HFFc6 (cell line): ENCODE measurements at regions not wholly inside any gene's neighbourhood (a gene's known extent, or its start where the extent isn't known, plus 50 kb on each side); places are given as distances from the start of the nearest gene placed in this dataset.

ENCODE experiments used
- DNase-seq: peaks from one replicate; pipeline ENCODE4 v3.0.0-alpha.2; 2018
- H3K27ac Mint-ChIP-seq: 2 replicates; pipeline ENCODE4 v1.8.0; 2020; ENCODE audit warnings: mild to moderate bottlenecking, mixed read lengths
- H3K27me3 Mint-ChIP-seq: 2 replicates; pipeline ENCODE4 v1.8.0; 2021; ENCODE audit warnings: mild to moderate bottlenecking, moderate library complexity, mixed read lengths; ENCODE audit not compliant: insufficient read depth
- H3K36me3 Mint-ChIP-seq: 2 replicates; pipeline ENCODE4 v1.8.0; 2021; ENCODE audit warnings: low read depth, mixed read lengths
- H3K4me1 Mint-ChIP-seq: 2 replicates; pipeline ENCODE4 v1.8.0; 2020; ENCODE audit warnings: low read depth, mixed read lengths
- H3K4me3 Mint-ChIP-seq: 2 replicates; pipeline ENCODE4 v1.8.0; 2020; ENCODE audit warnings: mild to moderate bottlenecking, moderate library complexity, mixed read lengths
- H3K9me3 Mint-ChIP-seq: 2 replicates; pipeline ENCODE4 v1.8.0; 2020; ENCODE audit warnings: mild to moderate bottlenecking, mixed read lengths
- TF ChIP-seq, protein P1 (sequence below): fragments of 200-600 bp; sonication (generic); IDR thresholded peaks from 2 replicates; pipeline ENCODE4 v1.5.0; 2021; ENCODE audit warnings: antibody characterized with exemption, mild to moderate bottlenecking

GRCh38 chr4:176451443-176451842, 131.7 kb downstream of the SPCS3 start:
- TF ChIP-seq, protein P1, sequence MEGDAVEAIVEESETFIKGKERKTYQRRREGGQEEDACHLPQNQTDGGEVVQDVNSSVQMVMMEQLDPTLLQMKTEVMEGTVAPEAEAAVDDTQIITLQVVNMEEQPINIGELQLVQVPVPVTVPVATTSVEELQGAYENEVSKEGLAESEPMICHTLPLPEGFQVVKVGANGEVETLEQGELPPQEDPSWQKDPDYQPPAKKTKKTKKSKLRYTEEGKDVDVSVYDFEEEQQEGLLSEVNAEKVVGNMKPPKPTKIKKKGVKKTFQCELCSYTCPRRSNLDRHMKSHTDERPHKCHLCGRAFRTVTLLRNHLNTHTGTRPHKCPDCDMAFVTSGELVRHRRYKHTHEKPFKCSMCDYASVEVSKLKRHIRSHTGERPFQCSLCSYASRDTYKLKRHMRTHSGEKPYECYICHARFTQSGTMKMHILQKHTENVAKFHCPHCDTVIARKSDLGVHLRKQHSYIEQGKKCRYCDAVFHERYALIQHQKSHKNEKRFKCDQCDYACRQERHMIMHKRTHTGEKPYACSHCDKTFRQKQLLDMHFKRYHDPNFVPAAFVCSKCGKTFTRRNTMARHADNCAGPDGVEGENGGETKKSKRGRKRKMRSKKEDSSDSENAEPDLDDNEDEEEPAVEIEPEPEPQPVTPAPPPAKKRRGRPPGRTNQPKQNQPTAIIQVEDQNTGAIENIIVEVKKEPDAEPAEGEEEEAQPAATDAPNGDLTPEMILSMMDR: no peak
- no peaks in the 10 kb centered on the region for H3K27me3 Mint-ChIP-seq
- H3K4me1 Mint-ChIP-seq: no peaks in the 10 kb centered on the region
- no peak overlapping the region for H3K27ac Mint-ChIP-seq
- H3K36me3 Mint-ChIP-seq: peaks cover 7% of the 10 kb centered on the region; the same call in 1 of the 2 replicates
- DNase-seq: no peak
- no peak overlapping the region for H3K4me3 Mint-ChIP-seq
- H3K9me3 Mint-ChIP-seq: no peaks in the 10 kb centered on the region

- DNase-seq: no peak
- H3K4me1 Mint-ChIP-seq: peaks cover 8% of the 10 kb centered on the region
- TF ChIP-seq, protein P1: no peak
- no peak overlapping the region for H3K4me3 Mint-ChIP-seq
- no peak overlapping the region for H3K27ac Mint-ChIP-seq
- H3K27me3 Mint-ChIP-seq: no peaks in the 10 kb centered on the region
- no peaks in the 10 kb centered on the region for H3K9me3 Mint-ChIP-seq
- peaks cover 7% of the 10 kb centered on the region; the same call in 1 of the 2 replicates for H3K36me3 Mint-ChIP-seq
Measured at GRCh38 chr4:176453079-176453478, 133.3 kb downstream of the SPCS3 start.

GRCh38 chr4:176453658-176454057, 133.9 kb downstream of the SPCS3 start:
- Mint-ChIP-seq H3K4me1 (peaks cover 8% of the 10 kb centered on the region), H3K9me3 (no peaks in the 10 kb centered on the region), H3K4me3 (no peak overlapping the region), H3K27ac (no peak overlapping the region), H3K36me3 (peaks cover 7% of the 10 kb centered on the region; the same call in 1 of the 2 replicates), H3K27me3 (no peaks in the 10 kb centered on the region)
- TF ChIP-seq, protein P1: no peak
- DNase-seq: no peak

GRCh38 chr4:176464748-176465147, 145.0 kb downstream of the SPCS3 start:
- TF ChIP-seq, protein P1: no peak
- no peak for DNase-seq
- Mint-ChIP-seq H3K36me3 (no peaks in the 10 kb centered on the region), H3K4me3 (no peak overlapping the region), H3K9me3 (no peaks in the 10 kb centered on the region), H3K27me3 (no peaks in the 10 kb centered on the region), H3K4me1 (peaks cover 26% of the 10 kb centered on the region), H3K27ac (no peak overlapping the region)

GRCh38 chr4:176467001-176467400, 147.2 kb downstream of the SPCS3 start:
- Mint-ChIP-seq H3K36me3 (no peaks in the 10 kb centered on the region), H3K27me3 (no peaks in the 10 kb centered on the region), H3K9me3 (no peaks in the 10 kb centered on the region), H3K4me3 (peak overlapping the region; percentile 57; the same call in 1 of the 2 replicates), H3K4me1 (peaks cover 30% of the 10 kb centered on the region), H3K27ac (peak overlapping the region; percentile 61; the same call in 1 of the 2 replicates)
- peak; percentile 83 for DNase-seq
- TF ChIP-seq, protein P1: no peak

- Mint-ChIP-seq H3K27me3 (no peaks in the 10 kb centered on the region), H3K27ac (peak overlapping the region; percentile 2; the same call in 1 of the 2 replicates), H3K9me3 (no peaks in the 10 kb centered on the region), H3K4me1 (peaks cover 36% of the 10 kb centered on the region), H3K4me3 (no peak overlapping the region), H3K36me3 (no peaks in the 10 kb centered on the region)
- peak; percentile 61 for DNase-seq
- TF ChIP-seq, protein P1: no peak
Measured at GRCh38 chr4:176469546-176469945, 149.8 kb downstream of the SPCS3 start.
